Gastrocnemius medialis (tissue), 4 donors: ENCODE measurements at regions not wholly inside any gene's neighbourhood (a gene's known extent, or its start where the extent isn't known, plus 50 kb on each side); places are given as distances from the start of the nearest gene placed in this dataset.

Experiments used
- ATAC-seq, 2 donors: fragments of 150-250 bp; one replicate each; pipeline ENCODE4 v1.9.1; 2016
- DNase-seq, 2 donors: peaks; one replicate each; pipeline ENCODE4 v3.0.0-alpha.2; 2019
- H3K27ac ChIP-seq, 4 donors: fragments of 200-600 bp; sonication (generic); 1 replicate in 1 of 4; 2 replicates in 3 of 4; pipeline ENCODE4 v1.5.1; 2016 to 2018; ENCODE audit warnings: mild to moderate bottlenecking in 2 of 4, moderate library complexity in 1 of 4
- H3K27me3 ChIP-seq, 3 donors: fragments of 200-600 bp; sonication (generic) in 2 of 3; 1 replicate in 1 of 3; 2 replicates in 2 of 3; pipeline versions ENCODE4 v1.5.1 to v1.6.0; 2016 to 2019; ENCODE audit warnings: mild to moderate bottlenecking in 1 of 3, moderate library complexity in 1 of 3
- H3K36me3 ChIP-seq, 2 donors: fragments of 200-600 bp; sonication (generic) in 1 of 2; one replicate each; pipeline ENCODE4 v1.5.1; 2017 to 2018
- H3K4me1 ChIP-seq, 2 donors: fragments of 200-600 bp; sonication (generic) in 1 of 2; one replicate each; pipeline ENCODE4 v1.5.1; 2016 to 2017; ENCODE audit warnings: mild to moderate bottlenecking in 2 of 2
- H3K4me3 ChIP-seq, 4 donors: fragments of 200-600 bp; sonication (generic) in 3 of 4; 1 replicate in 1 of 4; 2 replicates in 3 of 4; pipeline ENCODE4 v1.5.1; 2016 to 2019; ENCODE audit warnings: mild to moderate bottlenecking in 2 of 4
- H3K9me3 ChIP-seq, 3 donors: fragments of 200-600 bp; sonication (generic) in 2 of 3; 1 replicate in 1 of 3; 2 replicates in 2 of 3; pipeline ENCODE4 v1.5.1; 2016 to 2019
- CTCF ChIP-seq, 5 experiments: fragments of 450-650 bp in 3 of 5; fragments of 200-600 bp in 2 of 5; sonication (generic) in 2 of 5; IDR thresholded peaks in 4 of 5; conservative IDR thresholded peaks in 1 of 5; 1 replicate in 4 of 5; 2 replicates in 1 of 5; pipeline ENCODE4 v1.5.1; 2016 to 2019; ENCODE audit warnings: antibody characterized with exemption in 5 of 5, mild to moderate bottlenecking in 3 of 5, moderate library complexity in 3 of 5
- POLR2A ChIP-seq, 2 donors: fragments of 450-650 bp; IDR thresholded peaks; one replicate each; pipeline ENCODE4 v1.6.1; 2017; ENCODE audit warnings: antibody characterized with exemption in 2 of 2, mild to moderate bottlenecking in 2 of 2, moderate library complexity in 2 of 2
- in situ Hi-C, 4 donors: fragments of 200-750 bp; cut with MboI; loops; one replicate each; pipeline versions ENCODE4 v1.15.0 to v1.8.0; 2017; ENCODE audit warnings: low sequenced_read_pairs in 4 of 4
- intact Hi-C: fragments of 100-400 bp; cut with DNase I; formaldehyde crosslinking; loops from one replicate; pipeline ENCODE4 v1.15.1; 2023; ENCODE audit warnings: low total_unique reads

GRCh38 chr13:108561149-108561548 lies 68.3 kb upstream of the MYO16 start:
- no peak for TF ChIP-seq POLR2A (IDR thresholded peaks at IDR 0.05)
- no peak for TF ChIP-seq CTCF (IDR thresholded peaks at IDR 0.05 in 4 of 5, conservative IDR thresholded peaks at IDR 0.05 in 1 of 5)
- ATAC-seq (no peak), DNase-seq (no peak)
- H3K9me3 ChIP-seq: no peaks in the 10 kb centered on the region
- H3K27ac ChIP-seq: no peak overlapping the region
- no peaks in the 10 kb centered on the region for H3K27me3 ChIP-seq
- H3K4me3 ChIP-seq: no peak overlapping the region
- no peaks in the 10 kb centered on the region for H3K4me1 ChIP-seq
- in situ Hi-C loops (no loop called here), intact Hi-C loops (no loop called here)
- H3K36me3 ChIP-seq: no peaks in the 10 kb centered on the region

- Histone ChIP-seq H3K9me3 (no peaks in the 10 kb centered on the region), H3K4me1 (no peaks in the 10 kb centered on the region), H3K4me3 (no peak overlapping the region), H3K36me3 (no peaks in the 10 kb centered on the region), H3K27me3 (no peaks in the 10 kb centered on the region), H3K27ac (no peak overlapping the region)
- ATAC-seq: no peak
- no peak for DNase-seq
- TF ChIP-seq POLR2A (IDR thresholded peaks at IDR 0.05) (no peak), CTCF (IDR thresholded peaks at IDR 0.05 in 4 of 5, conservative IDR thresholded peaks at IDR 0.05 in 1 of 5) (no peak)
- in situ Hi-C loops (no loop called here), intact Hi-C loops (no loop called here)
These were observed 62.8 kb upstream of the MYO16 start for GRCh38 chr13:108566413-108567170.

- DNase-seq: no peak
- TF ChIP-seq CTCF (IDR thresholded peaks at IDR 0.05 in 4 of 5, conservative IDR thresholded peaks at IDR 0.05 in 1 of 5) (no peak), POLR2A (IDR thresholded peaks at IDR 0.05) (no peak)
- H3K36me3 ChIP-seq: no peaks in the 10 kb centered on the region
- in situ Hi-C loops: no loop called here
- no peaks in the 10 kb centered on the region for H3K9me3 ChIP-seq
- no peak for ATAC-seq
- H3K4me3 ChIP-seq: no peak overlapping the region
- H3K27me3 ChIP-seq: no peaks in the 10 kb centered on the region
- no peak overlapping the region for H3K27ac ChIP-seq
- H3K4me1 ChIP-seq: no peaks in the 10 kb centered on the region
- intact Hi-C loops: no loop called here
These were observed 56.6 kb upstream of the MYO16 start for GRCh38 chr13:108572782-108573211.

- no peaks in the 10 kb centered on the region for H3K36me3 ChIP-seq
- no peak for TF ChIP-seq CTCF (IDR thresholded peaks at IDR 0.05 in 4 of 5, conservative IDR thresholded peaks at IDR 0.05 in 1 of 5)
- TF ChIP-seq POLR2A (IDR thresholded peaks at IDR 0.05): no peak
- no peak for ATAC-seq
- intact Hi-C loops: no loop called here
- no peaks in the 10 kb centered on the region for H3K9me3 ChIP-seq
- H3K4me3 ChIP-seq: no peak overlapping the region
- in situ Hi-C loops: no loop called here
- no peaks in the 10 kb centered on the region for H3K27me3 ChIP-seq
- no peaks in the 10 kb centered on the region for H3K4me1 ChIP-seq
- no peak for DNase-seq
- H3K27ac ChIP-seq: no peak overlapping the region
These were observed 56.0 kb upstream of the MYO16 start for GRCh38 chr13:108573455-108573854.

- no peaks in the 10 kb centered on the region for H3K4me1 ChIP-seq
- ATAC-seq: no peak
- TF ChIP-seq CTCF (IDR thresholded peaks at IDR 0.05 in 4 of 5, conservative IDR thresholded peaks at IDR 0.05 in 1 of 5): no peak
- TF ChIP-seq POLR2A (IDR thresholded peaks at IDR 0.05): no peak
These were observed 54.6 kb upstream of the MYO16 start for GRCh38 chr13:108574856-108575255.

More at GRCh38 chr13:108574856-108575255, 54.6 kb upstream of the MYO16 start:
- Histone ChIP-seq H3K36me3 (no peaks in the 10 kb centered on the region), H3K4me3 (no peak overlapping the region), H3K27me3 (no peaks in the 10 kb centered on the region), H3K9me3 (no peaks in the 10 kb centered on the region), H3K27ac (no peak overlapping the region)
- DNase-seq: no peak
- intact Hi-C loops: no loop called here
- in situ Hi-C loops: no loop called here
